SHP77 treated with DMSO at 0.1 percent for 48 hours (cell line): ENCODE measurements at regions not wholly inside any gene's neighbourhood (a gene's known extent, or its start where the extent isn't known, plus 50 kb on each side); places are given as distances from the start of the nearest gene placed in this dataset.
A peak's percentile ranks its signal among the peaks of the same experiment; 100 is the strongest.

Experiments
- DNase-seq: peaks from one replicate; lab custom pipeline; 2025; lab: John Stamatoyannopoulos, UW

- no peak for DNase-seq
Observed at GRCh38 chr2:155294358-155294757, 595.9 kb downstream of the KCNJ3 start.

- DNase-seq: no peak
Observed at GRCh38 chr2:155281907-155282306, 583.4 kb downstream of the KCNJ3 start.

DNA sequence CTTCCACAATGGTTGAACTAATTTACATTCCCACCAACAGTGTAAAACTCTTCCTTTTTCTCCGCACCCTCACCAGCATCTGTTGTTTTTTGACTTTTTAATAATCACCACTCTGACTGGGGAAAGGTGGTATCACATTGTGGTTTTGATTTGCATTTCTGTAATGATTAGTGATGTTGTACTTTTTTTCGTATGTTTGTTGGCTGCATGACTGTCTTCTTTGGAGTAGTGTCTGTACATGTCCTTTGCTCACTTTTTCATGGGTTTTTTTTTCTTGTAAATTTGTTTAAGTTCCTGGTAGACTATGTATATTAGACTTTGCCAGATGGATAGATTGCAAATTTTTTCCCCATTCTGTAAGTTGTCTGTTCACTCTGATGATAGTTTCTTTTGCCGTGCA lies 574.8 kb downstream of the KCNJ3 start:
- DNase-seq: no peak

DNA sequence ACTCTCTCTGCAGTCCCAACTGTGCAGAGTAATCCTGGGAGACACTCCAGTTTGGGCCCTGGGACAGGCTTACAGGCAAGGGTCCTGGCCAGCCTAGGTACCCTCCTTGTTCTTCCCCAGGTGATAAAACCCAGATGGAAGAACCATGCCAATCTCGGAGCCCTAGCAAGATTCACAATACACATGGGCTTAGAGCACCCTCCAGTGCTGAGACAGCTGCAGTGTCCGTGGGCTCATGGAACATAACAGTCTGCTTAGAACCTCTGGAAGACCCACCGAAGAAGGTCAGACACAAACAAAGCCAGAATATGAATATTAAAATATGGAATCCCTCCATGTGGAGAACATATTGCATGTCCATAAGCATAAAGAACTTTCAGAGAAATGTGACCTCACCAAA lies 568.1 kb downstream of the KCNJ3 start:
- DNase-seq: no peak

DNA sequence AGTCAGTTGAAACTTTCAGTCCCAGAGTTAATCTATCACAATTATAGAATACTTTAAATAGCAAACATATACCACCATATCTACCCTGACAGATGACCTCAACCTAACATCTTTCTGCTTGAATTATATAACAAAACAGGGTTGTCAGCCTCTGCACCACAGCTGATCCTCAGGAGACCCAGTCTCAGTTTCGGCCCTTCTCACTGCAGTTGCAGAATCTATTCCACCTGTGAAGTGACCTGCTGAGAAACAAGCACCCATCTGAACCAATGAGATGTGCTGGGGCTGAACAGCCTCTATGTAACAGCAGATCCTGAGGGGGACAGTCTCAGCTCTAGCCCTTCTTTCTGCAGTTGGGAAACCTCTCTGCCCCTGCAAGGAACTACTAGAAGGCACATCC lies 567.6 kb downstream of the KCNJ3 start:
- DNase-seq: no peak

DNA sequence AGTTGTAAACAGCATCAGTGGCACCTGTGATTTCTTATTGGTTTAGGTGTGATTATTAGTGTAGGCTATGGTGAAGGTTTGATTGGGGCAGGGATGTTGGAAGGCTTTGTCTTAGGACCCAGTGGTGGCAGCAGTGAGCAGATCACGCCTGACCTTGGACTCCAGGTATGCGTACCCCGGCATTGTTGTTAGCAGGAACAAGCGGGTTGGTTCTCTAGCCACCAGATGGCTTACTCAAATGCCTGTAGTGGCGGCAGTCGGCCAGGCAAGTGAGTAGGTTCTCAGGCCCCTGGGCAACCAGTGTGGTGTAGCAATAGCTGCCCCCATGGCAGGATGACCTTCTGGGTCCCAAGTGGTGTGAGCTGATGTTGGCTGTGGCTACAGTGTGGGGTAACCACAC lies 558.3 kb downstream of the KCNJ3 start:
- DNase-seq: no peak

DNA sequence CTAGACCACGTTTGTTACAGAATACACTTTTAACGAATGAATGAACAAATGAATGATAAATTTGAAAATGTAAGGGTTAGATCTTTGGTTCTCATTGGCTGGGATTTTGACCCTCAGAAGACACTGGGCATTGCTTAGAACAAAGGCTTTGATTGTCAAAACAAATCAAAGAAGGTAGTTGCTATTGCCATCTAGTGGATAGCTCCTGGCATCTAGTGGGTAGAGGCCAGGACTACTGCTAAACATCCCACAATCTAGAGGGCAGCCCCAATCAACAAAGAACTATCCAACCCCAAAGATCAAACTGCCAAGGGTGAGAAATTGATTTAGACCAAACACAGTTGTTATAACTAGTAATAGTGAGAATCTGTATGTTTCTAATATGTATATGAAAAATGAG lies 552.3 kb downstream of the KCNJ3 start:
- DNase-seq: no peak

DNA sequence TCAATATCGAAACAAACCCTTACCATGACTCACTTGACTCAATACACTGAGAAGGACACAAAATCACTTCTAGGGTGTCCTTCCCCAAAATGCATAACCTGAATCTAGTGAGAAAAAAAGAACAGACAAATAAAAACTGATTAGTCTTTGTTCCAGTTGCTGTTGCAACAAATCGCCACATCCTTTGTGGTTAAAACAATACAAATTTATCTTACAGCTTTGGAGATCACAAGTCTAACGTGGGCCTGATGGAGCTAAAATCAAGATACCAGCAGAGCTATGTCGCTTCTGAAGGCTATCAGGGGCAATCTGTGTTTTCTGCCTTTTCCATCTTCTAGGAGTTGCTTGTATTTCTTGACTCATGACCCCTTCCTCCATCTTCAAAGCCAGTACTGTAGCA lies 541.7 kb downstream of the KCNJ3 start:
- DNase-seq: no peak

GRCh38 chr2:155235710-155236109 lies 537.2 kb downstream of the KCNJ3 start:
- DNase-seq: no peak

DNA sequence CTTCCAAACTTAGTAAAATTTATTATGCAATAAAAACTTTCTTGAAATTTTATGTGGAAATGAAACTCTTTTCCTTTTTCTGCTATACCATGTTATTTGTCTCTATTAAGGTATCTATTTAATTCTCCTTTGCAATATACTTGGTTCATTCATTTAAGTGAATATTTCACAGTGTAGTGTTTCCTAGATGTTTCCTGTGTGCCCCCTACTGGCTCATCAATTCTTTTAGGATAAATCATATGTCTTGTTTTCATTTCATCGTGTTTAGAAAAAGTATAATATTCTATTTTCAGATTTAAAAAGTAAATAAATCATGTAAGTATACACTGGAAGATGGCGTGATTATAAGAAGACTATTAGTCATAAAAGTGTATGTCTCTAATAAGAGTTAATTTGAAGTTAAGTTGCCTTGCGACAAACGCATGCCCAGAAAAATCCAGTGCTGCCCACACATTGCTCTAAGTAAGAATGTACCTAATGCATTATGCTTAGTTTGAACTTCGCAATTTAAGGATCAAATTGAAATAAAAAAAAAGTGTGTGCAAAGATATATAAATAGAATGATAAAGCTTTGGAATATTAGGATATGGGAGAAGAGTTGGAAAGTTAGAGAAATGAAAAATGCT lies 525.4 kb downstream of the KCNJ3 start:
- DNase-seq: no peak

DNA sequence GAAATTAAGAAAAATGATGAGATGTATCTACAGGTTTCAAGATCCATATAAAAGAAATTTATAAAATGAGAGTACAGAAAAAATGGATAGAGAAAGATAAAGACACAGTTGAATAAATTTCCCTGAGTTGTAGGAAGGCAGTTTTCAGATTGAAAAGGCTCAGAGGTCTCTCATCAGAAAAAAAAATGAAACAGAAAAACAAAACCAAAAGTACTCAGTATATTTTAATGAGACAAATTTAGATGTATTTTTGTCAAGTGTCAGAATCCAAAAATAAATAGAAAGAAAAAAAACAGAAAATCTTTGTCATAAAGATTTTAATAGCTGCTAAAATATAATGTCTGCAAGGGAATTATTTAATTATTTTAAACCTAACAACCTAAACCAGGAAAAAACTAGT lies 520.5 kb downstream of the KCNJ3 start:
- no peak for DNase-seq

DNA sequence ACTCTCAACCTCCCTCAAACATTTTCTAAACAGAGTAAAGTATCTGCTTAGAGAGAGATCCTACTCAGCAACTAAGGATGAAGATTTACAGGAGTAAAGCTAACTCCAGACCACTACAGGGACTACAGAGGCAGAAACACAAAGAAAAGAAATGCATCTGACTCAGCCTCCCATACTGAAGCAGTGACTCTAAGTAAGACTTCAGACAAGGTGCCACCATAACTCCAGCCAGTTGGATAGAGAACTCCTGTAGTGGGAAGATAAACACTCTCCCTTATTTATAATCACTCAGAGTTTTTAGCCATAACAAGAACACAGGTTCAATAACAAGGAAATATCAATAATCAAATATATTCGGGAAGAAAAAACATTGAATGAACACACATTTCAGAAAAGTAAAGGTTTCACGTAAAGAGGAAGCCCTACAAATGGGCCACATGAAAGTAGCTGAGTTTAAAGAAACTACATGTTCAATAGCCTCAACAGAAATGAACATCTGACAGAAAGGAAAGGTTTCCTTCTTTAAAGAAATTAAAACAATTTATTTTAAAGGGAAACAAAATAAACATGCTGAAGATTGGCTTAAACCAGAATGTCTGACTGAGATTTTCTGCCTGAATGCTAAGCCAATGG lies 519.9 kb downstream of the KCNJ3 start:
- DNase-seq: no peak

DNA sequence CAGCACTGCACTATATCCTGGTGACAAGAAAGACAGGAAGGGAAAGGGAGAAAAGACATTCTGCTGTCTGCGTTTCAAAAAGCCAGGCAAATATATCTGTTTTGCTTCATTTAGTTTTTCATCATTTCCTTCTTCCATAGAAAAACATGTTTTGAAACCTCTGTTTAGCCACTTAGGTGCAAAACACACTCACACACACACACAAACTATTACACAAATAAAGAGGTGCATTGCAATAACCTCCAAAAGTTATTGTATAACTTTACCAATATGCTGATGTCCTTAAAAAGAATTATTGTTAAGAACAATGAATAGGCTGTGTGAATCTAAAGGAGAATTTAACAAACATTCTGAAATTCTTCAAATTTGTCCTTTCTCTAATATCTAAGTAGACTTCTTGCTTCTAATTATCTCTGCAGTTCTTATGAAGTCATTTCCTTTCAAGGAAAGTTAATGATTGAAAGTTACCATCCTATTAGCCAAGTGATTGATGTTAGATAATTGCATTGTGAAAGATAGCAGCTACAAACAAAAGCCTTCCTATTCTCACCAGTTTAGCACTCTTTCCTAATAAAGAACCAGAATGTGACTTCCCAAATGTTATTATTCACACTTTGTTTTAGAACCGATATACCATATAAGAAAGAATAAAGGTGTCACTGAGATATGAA lies 516.7 kb downstream of the KCNJ3 start:
- no peak for DNase-seq

GRCh38 chr2:155209696-155210450 lies 511.4 kb downstream of the KCNJ3 start:
- no peak for DNase-seq

DNA sequence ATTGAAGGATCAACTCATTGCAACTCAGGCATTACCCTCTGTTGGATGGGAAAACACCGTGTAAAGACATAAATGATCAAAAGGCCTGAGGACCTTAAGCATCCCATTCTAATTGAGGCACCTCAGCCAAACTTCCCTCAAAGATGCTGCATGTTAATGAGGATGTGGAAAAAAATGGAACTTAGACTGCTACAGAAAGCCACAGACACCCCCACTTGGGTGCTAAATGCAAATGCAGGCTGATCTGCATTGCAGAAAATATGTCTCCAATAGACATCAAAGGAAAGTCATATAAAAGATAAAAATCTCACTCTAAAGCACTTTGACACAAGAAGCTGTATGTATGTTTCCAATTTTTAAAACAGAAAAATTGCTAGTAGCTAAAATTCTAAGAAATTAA lies 504.7 kb downstream of the KCNJ3 start:
- no peak for DNase-seq

DNA sequence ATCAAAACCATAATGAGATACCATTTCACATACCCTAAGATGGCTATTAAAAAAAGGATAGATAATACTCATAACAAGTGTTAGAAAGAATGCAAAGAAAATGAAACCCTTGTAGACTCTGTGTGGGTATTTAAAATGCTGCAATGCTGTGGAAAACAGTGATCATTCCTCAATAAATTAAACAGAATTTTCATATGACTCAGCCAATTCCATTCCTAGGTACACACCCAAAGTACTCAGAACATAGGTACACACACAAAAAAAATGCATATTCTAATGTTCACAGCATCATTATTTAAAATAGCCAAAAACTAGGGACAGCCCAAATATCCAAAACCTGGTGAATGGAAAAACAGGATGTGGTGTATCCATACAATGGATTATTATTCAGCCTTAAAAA lies 502.3 kb downstream of the KCNJ3 start:
- DNase-seq: no peak

GRCh38 chr2:155190342-155190741 lies 491.8 kb downstream of the KCNJ3 start:
- DNase-seq: peak; percentile 47

GRCh38 chr2:155178921-155179320 lies 480.4 kb downstream of the KCNJ3 start:
- DNase-seq: no peak

GRCh38 chr2:155176345-155176744 lies 477.9 kb downstream of the KCNJ3 start:
- no peak for DNase-seq

DNA sequence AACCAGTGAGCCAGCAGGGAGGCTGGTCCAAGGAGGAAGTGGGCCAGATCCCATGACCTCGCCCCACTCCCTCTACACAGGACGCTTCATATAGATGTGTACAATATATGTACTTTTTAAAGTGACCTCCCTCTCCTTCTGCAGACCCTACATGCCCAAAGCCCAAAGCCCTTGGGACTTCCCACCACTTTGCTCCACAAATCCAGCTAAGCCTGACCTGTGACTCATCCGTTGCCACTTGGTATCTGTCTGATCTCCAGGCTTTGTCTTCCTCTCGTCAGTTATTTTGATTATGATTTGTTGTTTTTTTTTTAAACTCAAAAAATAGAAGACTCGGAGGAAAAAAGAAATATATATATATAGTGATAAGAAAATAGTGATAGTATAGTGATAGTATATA lies 470.8 kb downstream of the KCNJ3 start:
- no peak for DNase-seq

- no peak for DNase-seq
Observed at GRCh38 chr2:155162494-155162893, 464.0 kb downstream of the KCNJ3 start.

DNA sequence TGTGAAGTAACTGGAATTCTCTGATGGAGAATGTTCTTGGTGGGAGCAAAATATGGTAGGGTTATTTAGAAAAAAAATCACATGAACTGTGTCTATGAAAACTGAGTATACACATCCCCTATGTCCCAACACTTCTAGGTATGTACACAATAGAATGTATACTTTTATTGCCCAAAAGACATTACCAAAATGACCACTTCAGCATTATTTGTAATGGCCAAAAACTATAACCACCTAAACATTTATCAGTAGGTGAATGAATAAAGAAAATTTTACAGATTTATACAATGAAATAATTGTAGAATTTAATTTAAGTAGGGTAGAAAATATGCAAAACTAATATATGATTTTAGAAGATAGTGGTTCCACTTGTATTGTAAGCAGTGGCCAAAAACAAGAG lies 462.8 kb downstream of the KCNJ3 start:
- no peak for DNase-seq

- DNase-seq: no peak
Observed at GRCh38 chr2:155157711-155158110, 459.2 kb downstream of the KCNJ3 start.
